ENCODE measurements at regions not wholly inside any gene's neighbourhood (a gene's known extent, or its start where the extent isn't known, plus 50 kb on each side); places are given as distances from the start of the nearest gene placed in this dataset.

- TF ChIP-seq MEF2A (IDR thresholded peaks at IDR 0.05; ENCODE audit: insufficient read depth, low read depth, low read length), result no peak
These were observed 80.6 kb downstream of the NAV1 start (continued) for GRCh38 chr1:201619513-201619912.

- 24% methylated on average over 4 of the region's 4 CpGs for WGBS (ENCODE audit: insufficient coverage, insufficient replicate concordance, low lambda C conversion rate, missing lambda C conversion rate)
- in situ Hi-C loops (cut with MboI) (no loop called here), intact Hi-C loops (cut with micrococcal nuclease; ENCODE audit: unreplicated experiment) (no loop called here)
- Histone ChIP-seq H3K27me3 (replicated peaks in 1 of 2; ENCODE audit: control insufficient read depth in 2 of 2, insufficient read depth in 2 of 2, low read length in 1 of 2) (peaks cover 0 to 1% of the 10 kb centered on the region in 2 experiments; a peak in 1 of 4 replicates), H3K9me3 (replicated peaks; ENCODE audit: control insufficient read depth, insufficient read depth, low read length) (no peaks in the 10 kb centered on the region), H3K4me1 (ENCODE audit: control insufficient read depth, insufficient read depth, low read length) (no peaks in the 10 kb centered on the region), H3K79me2 (ENCODE audit: control insufficient read depth, insufficient read depth, low read length) (no peaks in the 10 kb centered on the region), H4K20me1 (ENCODE audit: control insufficient read depth, insufficient read depth) (no peaks in the 10 kb centered on the region), H3K27ac (ENCODE audit: control insufficient read depth, insufficient read depth) (no peak overlapping the region), H3K9ac (ENCODE audit: control insufficient read depth, insufficient read depth, low read length) (no peak overlapping the region), H2AFZ (ENCODE audit: control insufficient read depth, low read depth, low read length) (no peak overlapping the region), H3K36me3 (ENCODE audit: control insufficient read depth in 2 of 2, insufficient read depth in 2 of 2, low read length in 1 of 2) (no peaks in the 10 kb centered on the region), H3K4me2 (ENCODE audit: control insufficient read depth, insufficient read depth) (no peak overlapping the region), H3K4me3 (no peak overlapping the region)
- ATAC-seq (no peak), DNase-seq (ENCODE audit: low read depth, low spot score) (no peak), FAIRE-seq (no peak)
- POLR2A ChIA-PET, result no interaction called here
- no peak for TF ChIP-seq POU2F2 (IDR thresholded peaks at IDR 0.05; ENCODE audit: borderline replicate concordance, low read depth, low read length)
- no peak for TF ChIP-seq POLR2A (IDR thresholded peaks at IDR 0.05; ENCODE audit: low read depth, low read length)
- TF ChIP-seq ZSCAN29 (IDR thresholded peaks at IDR 0.05), result no peak
- TF ChIP-seq HDGF (IDR thresholded peaks at IDR 0.05), result no peak
- TF ChIP-seq NR2C1 (IDR thresholded peaks at IDR 0.05), result no peak
- no peak for TF ChIP-seq EED (IDR thresholded peaks at IDR 0.05; ENCODE audit: low read depth)
- no peak for TF ChIP-seq ZBTB40 (IDR thresholded peaks at IDR 0.05; ENCODE audit: borderline replicate concordance)
- TF ChIP-seq IRF5 (IDR thresholded peaks at IDR 0.05; ENCODE audit: borderline replicate concordance), result no peak
- no peak for TF ChIP-seq STAT3 (IDR thresholded peaks at IDR 0.05; ENCODE audit: low read depth, low read length)
- TF ChIP-seq ZNF217 (IDR thresholded peaks at IDR 0.05), result no peak
- no peak for TF ChIP-seq KLF5 (IDR thresholded peaks at IDR 0.05; ENCODE audit: partially characterized antibody)
- no peak for TF ChIP-seq ASH2L (IDR thresholded peaks at IDR 0.05; ENCODE audit: borderline replicate concordance, low read depth)
- no peak for TF ChIP-seq TBL1XR1 (IDR thresholded peaks at IDR 0.05; ENCODE audit: low read depth, low read length)
- RAD21 ChIA-PET (ENCODE audit: unreplicated experiment), result no interaction called here
- CTCF ChIA-PET, result no interaction called here
- no TSS peak for BruUV-seq (replicated peaks)
- SMC1A ChIA-PET (ENCODE audit: uncharacterized antibody, unreplicated experiment), result no interaction called here
These were observed 83.4 kb downstream of the NAV1 start for GRCh38 chr1:201622353-201622752.

Measured in GM12878 (cell line).